Neuronal stem cell (in vitro differentiated cells): ENCODE measurements at regions not wholly inside any gene's neighbourhood (a gene's known extent, or its start where the extent isn't known, plus 50 kb on each side); places are given as distances from the start of the nearest gene placed in this dataset.

Experiments
- DNase-seq: peaks from one replicate; pipeline ENCODE4 v3.0.0-alpha.2; 2013; ENCODE audit warnings: low spot score
- H2AFZ ChIP-seq: one replicate; pipeline ENCODE4 v1.6.1; 2013; ENCODE audit warnings: mild to moderate bottlenecking, low read length, inconsistent platforms
- H2AK5ac ChIP-seq: 2 replicates; pipeline ENCODE4 v1.6.1; 2013; ENCODE audit warnings: low read depth, mild to moderate bottlenecking, inconsistent platforms, low read length, moderate library complexity, mixed read lengths
- H2BK120ac ChIP-seq: 2 replicates; pipeline ENCODE4 v1.6.1; 2013; ENCODE audit warnings: low read depth, mild to moderate bottlenecking, inconsistent platforms, low read length, moderate library complexity, mixed read lengths
- H2BK12ac ChIP-seq: one replicate; pipeline ENCODE4 v1.6.1; 2013; ENCODE audit warnings: low read length, inconsistent platforms
- H2BK15ac ChIP-seq: 2 replicates; pipeline ENCODE4 v1.6.1; 2013; ENCODE audit warnings: mild to moderate bottlenecking, low read length, inconsistent platforms, mixed read lengths
- H2BK5ac ChIP-seq: one replicate; pipeline ENCODE4 v1.6.1; 2013; ENCODE audit warnings: inconsistent platforms, mild to moderate bottlenecking, low read length, moderate library complexity
- H3K14ac ChIP-seq: one replicate; pipeline ENCODE4 v1.6.1; 2013; ENCODE audit warnings: low read length, inconsistent platforms
- H3K18ac ChIP-seq: 2 replicates; pipeline ENCODE4 v1.6.1; 2013; ENCODE audit warnings: low read length, inconsistent platforms
- H3K23ac ChIP-seq: 2 replicates; pipeline ENCODE4 v1.6.1; 2013; ENCODE audit warnings: low read depth, mild to moderate bottlenecking, mixed read lengths, low read length, inconsistent platforms; ENCODE audit not compliant: poor library complexity
- H3K27ac ChIP-seq: replicated peaks from 3 replicates; pipeline ENCODE4 v1.5.1; 2013; ENCODE audit warnings: low read length, inconsistent platforms
- H3K27me3 ChIP-seq, 3 experiments: 2 replicates each; pipeline ENCODE4 v1.6.1; 2013; ENCODE audit warnings: low read length in 3 of 3, mild to moderate bottlenecking in 2 of 3, inconsistent platforms in 1 of 3, low read depth in 1 of 3, mixed read lengths in 1 of 3, moderate library complexity in 1 of 3; ENCODE audit not compliant: control insufficient read depth in 3 of 3, insufficient read depth in 3 of 3
- H3K36me3 ChIP-seq, 2 donors: replicated peaks in 1 of 2; 2 replicates each; pipeline ENCODE4 v1.6.1; 2013; ENCODE audit warnings: low read length in 2 of 2; ENCODE audit not compliant: control insufficient read depth in 2 of 2, insufficient read depth in 2 of 2
- H3K4ac ChIP-seq: 2 replicates; pipeline ENCODE4 v1.6.1; 2013; ENCODE audit warnings: inconsistent platforms, mild to moderate bottlenecking, low read length, moderate library complexity
- H3K4me1 ChIP-seq, 2 donors: 1 replicate in 1 of 2; 2 replicates in 1 of 2; pipeline ENCODE4 v1.6.1; 2013; ENCODE audit warnings: low read length in 2 of 2, low read depth in 1 of 2; ENCODE audit not compliant: control insufficient read depth in 2 of 2, insufficient read depth in 1 of 2
- H3K4me2 ChIP-seq: one replicate; pipeline ENCODE4 v1.6.1; 2013; ENCODE audit warnings: mild to moderate bottlenecking, low read length, inconsistent platforms; ENCODE audit not compliant: insufficient read depth, poor library complexity, severe bottlenecking
- H3K4me3 ChIP-seq, 2 donors: 2 replicates each; pipeline ENCODE4 v1.5.1; 2013; ENCODE audit warnings: low read length in 2 of 2, mild to moderate bottlenecking in 2 of 2, inconsistent platforms in 1 of 2, moderate library complexity in 1 of 2
- H3K79me1 ChIP-seq: one replicate; pipeline ENCODE4 v1.6.1; 2013; ENCODE audit warnings: low read depth, mild to moderate bottlenecking, inconsistent platforms, low read length, moderate library complexity
- H3K9ac ChIP-seq: one replicate; pipeline ENCODE4 v1.6.1; 2013; ENCODE audit warnings: mild to moderate bottlenecking, low read depth, low read length, inconsistent platforms; ENCODE audit not compliant: poor library complexity
- H3K9me3 ChIP-seq, 2 donors: replicated peaks in 1 of 2; 2 replicates each; pipeline versions ENCODE3 to v1.6.1; 2013; ENCODE audit warnings: low read length in 2 of 2, mild to moderate bottlenecking in 2 of 2, inconsistent platforms in 1 of 2, low read depth in 1 of 2, mixed read lengths in 1 of 2, moderate library complexity in 1 of 2; ENCODE audit not compliant: control insufficient read depth in 2 of 2, insufficient read depth in 1 of 2
- H4K8ac ChIP-seq: one replicate; pipeline ENCODE4 v1.6.1; 2013; ENCODE audit warnings: low read depth, mild to moderate bottlenecking, inconsistent platforms, low read length, moderate library complexity
- H4K91ac ChIP-seq: one replicate; pipeline ENCODE4 v1.6.1; 2013; ENCODE audit warnings: low read length, low read depth, mild to moderate bottlenecking, inconsistent platforms; ENCODE audit not compliant: poor library complexity
- WGBS, 2 donors: extraction: QIAGEN DNeasy Blood & Tissue Kit; methylation state at CpG; one replicate each; pipeline ENCODE4 v1.1.7; 2013; ENCODE audit warnings: missing lambda C conversion rate in 2 of 2, mixed read lengths in 1 of 2; ENCODE audit not compliant: insufficient read length in 2 of 2, insufficient replicate concordance in 1 of 2; ENCODE audit errors: extremely low coverage in 2 of 2; 5-methylcytosine and 5-hydroxymethylcytosine counted together

GRCh38 chr5:137567226-137567625 lies 68.1 kb upstream of the SPOCK1 start:
- H3K4me1 ChIP-seq = peaks cover 8 to 22% of the 10 kb centered on the region in 2 donors
- H2AFZ ChIP-seq = no peak overlapping the region
- no peak overlapping the region for H4K91ac ChIP-seq
- DNase-seq = no peak
- H3K36me3 ChIP-seq = no peaks in the 10 kb centered on the region
- no peak overlapping the region for H2BK12ac ChIP-seq
- H3K18ac ChIP-seq = no peak overlapping the region
- H3K79me1 ChIP-seq = no peaks in the 10 kb centered on the region
- no peak overlapping the region for H3K9ac ChIP-seq
- no peak overlapping the region for H3K4me3 ChIP-seq
- no peak overlapping the region for H3K14ac ChIP-seq
- H3K4ac ChIP-seq = no peak overlapping the region
- H2BK15ac ChIP-seq = no peak overlapping the region
- no peak overlapping the region for H2BK120ac ChIP-seq
- no peaks in the 10 kb centered on the region for H3K9me3 ChIP-seq
- no peak overlapping the region for H4K8ac ChIP-seq
- H3K27me3 ChIP-seq = peaks cover 0 to 27% (median 0%) of the 10 kb centered on the region in 3 experiments
- H3K4me2 ChIP-seq = no peak overlapping the region
- WGBS, 2 donors = no CpG with 5 or more reads among the region's 7 CpGs
- H3K23ac ChIP-seq = no peak overlapping the region
- no peak overlapping the region for H3K27ac ChIP-seq
- no peak overlapping the region for H2BK5ac ChIP-seq
- no peak overlapping the region for H2AK5ac ChIP-seq

GRCh38 chr5:137566780-137567179 lies 67.7 kb upstream of the SPOCK1 start:
- Histone ChIP-seq H2BK12ac (no peak overlapping the region), H3K27me3 (peaks cover 0 to 27% (median 0%) of the 10 kb centered on the region in 3 experiments), H3K36me3 (no peaks in the 10 kb centered on the region), H2AFZ (no peak overlapping the region), H3K4ac (no peak overlapping the region), H2BK15ac (no peak overlapping the region), H3K9me3 (no peaks in the 10 kb centered on the region), H3K27ac (no peak overlapping the region), H4K8ac (no peak overlapping the region), H3K4me3 (no peak overlapping the region), H2BK5ac (no peak overlapping the region), H3K79me1 (no peaks in the 10 kb centered on the region), H3K14ac (no peak overlapping the region), H4K91ac (no peak overlapping the region), H3K4me1 (peaks cover 8 to 22% of the 10 kb centered on the region in 2 donors), H3K18ac (peak overlapping the region; percentile 5), H3K4me2 (no peak overlapping the region), H2BK120ac (no peak overlapping the region), H3K23ac (no peak overlapping the region), H3K9ac (no peak overlapping the region), H2AK5ac (no peak overlapping the region)
- WGBS, 2 donors = no CpG with 5 or more reads among the region's 6 CpGs
- no peak for DNase-seq

- H3K4me2 ChIP-seq = no peak overlapping the region
- H3K4me1 ChIP-seq = peaks cover 8 to 22% of the 10 kb centered on the region in 2 donors
- no peak overlapping the region for H3K4ac ChIP-seq
- H4K91ac ChIP-seq = no peak overlapping the region
- H2BK5ac ChIP-seq = no peak overlapping the region
- H3K27ac ChIP-seq = no peak overlapping the region
- no peaks in the 10 kb centered on the region for H3K36me3 ChIP-seq
- no peaks in the 10 kb centered on the region for H3K79me1 ChIP-seq
- H2BK15ac ChIP-seq = peak overlapping the region; percentile 51
- peaks cover 0 to 27% (median 0%) of the 10 kb centered on the region in 3 experiments for H3K27me3 ChIP-seq
- H3K9me3 ChIP-seq = no peaks in the 10 kb centered on the region
- H3K23ac ChIP-seq = no peak overlapping the region
- no peak overlapping the region for H2BK120ac ChIP-seq
- peak overlapping the region; percentile 35 for H2BK12ac ChIP-seq
- no CpG with 5 or more reads among the region's 2 CpGs for WGBS, 2 donors
- H3K9ac ChIP-seq = no peak overlapping the region
- no peak overlapping the region for H2AFZ ChIP-seq
- no peak overlapping the region for H2AK5ac ChIP-seq
- no peak overlapping the region for H3K18ac ChIP-seq
- H3K14ac ChIP-seq = peak overlapping the region; percentile 13
- no peak overlapping the region for H3K4me3 ChIP-seq
- DNase-seq = no peak
- H4K8ac ChIP-seq = no peak overlapping the region
Observed at GRCh38 chr5:137566118-137566541, 67.0 kb upstream of the SPOCK1 start.

GRCh38 chr5:137565450-137565849 lies 66.3 kb upstream of the SPOCK1 start:
- H2AK5ac ChIP-seq = no peak overlapping the region
- no peaks in the 10 kb centered on the region for H3K79me1 ChIP-seq
- H3K27me3 ChIP-seq = peaks cover 0 to 27% (median 0%) of the 10 kb centered on the region in 3 experiments
- DNase-seq = no peak
- peaks cover 8 to 24% of the 10 kb centered on the region in 2 donors for H3K4me1 ChIP-seq
- H4K8ac ChIP-seq = no peak overlapping the region
- H4K91ac ChIP-seq = no peak overlapping the region
- H3K23ac ChIP-seq = no peak overlapping the region
- H3K9me3 ChIP-seq = no peaks in the 10 kb centered on the region
- H2BK12ac ChIP-seq = no peak overlapping the region
- H3K14ac ChIP-seq = no peak overlapping the region
- H3K27ac ChIP-seq = no peak overlapping the region
- H3K9ac ChIP-seq = no peak overlapping the region
- no CpG with 5 or more reads among the region's 3 CpGs for WGBS, 2 donors
- H2BK15ac ChIP-seq = no peak overlapping the region
- H3K18ac ChIP-seq = no peak overlapping the region
- H3K4ac ChIP-seq = no peak overlapping the region
- H2BK120ac ChIP-seq = no peak overlapping the region
- no peak overlapping the region for H3K4me2 ChIP-seq
- no peak overlapping the region for H3K4me3 ChIP-seq
- no peaks in the 10 kb centered on the region for H3K36me3 ChIP-seq
- no peak overlapping the region for H2AFZ ChIP-seq
- no peak overlapping the region for H2BK5ac ChIP-seq
